DOHH2 (cell line): ENCODE measurements at regions not wholly inside any gene's neighbourhood (a gene's known extent, or its start where the extent isn't known, plus 50 kb on each side); places are given as distances from the start of the nearest gene placed in this dataset.

Experiments
- H3F3A ChIP-seq: fragments of 200-600 bp; sonication (generic), shearing (Covaris generic); 2 replicates; pipeline ENCODE4 v1.6.0; 2016; ENCODE audit warnings: antibody characterized with exemption, mild to moderate bottlenecking; ENCODE audit not compliant: control insufficient read depth, insufficient read depth
- H3K27ac ChIP-seq: fragments of 200-600 bp; sonication (generic); 2 replicates; pipeline ENCODE4 v1.5.1; 2014; ENCODE audit warnings: low read depth, mild to moderate bottlenecking, low read length, moderate library complexity
- H3K27me3 ChIP-seq: fragments of 200-600 bp; sonication (generic); 2 replicates; pipeline ENCODE4 v1.6.1; 2014; ENCODE audit warnings: mild to moderate bottlenecking, low read length, mixed read lengths; ENCODE audit not compliant: control insufficient read depth
- H3K36me3 ChIP-seq: fragments of 200-600 bp; sonication (generic); 2 replicates; pipeline ENCODE4 v1.6.1; 2014; ENCODE audit warnings: mild to moderate bottlenecking, low read length, moderate library complexity, mixed read lengths; ENCODE audit not compliant: control insufficient read depth
- H3K4me1 ChIP-seq: fragments of 200-600 bp; sonication (generic); 2 replicates; pipeline ENCODE4 v1.6.1; 2014; ENCODE audit warnings: mild to moderate bottlenecking, low read length, mixed read lengths; ENCODE audit not compliant: control insufficient read depth
- H3K4me2 ChIP-seq: fragments of 200-600 bp; sonication (generic); 2 replicates; pipeline ENCODE4 v1.6.0; 2014; ENCODE audit warnings: mild to moderate bottlenecking, low read length, moderate library complexity
- H3K4me3 ChIP-seq: fragments of 200-600 bp; sonication (generic); 2 replicates; pipeline ENCODE4 v1.5.1; 2014; ENCODE audit warnings: mild to moderate bottlenecking, low read length, mixed read lengths
- H3K79me2 ChIP-seq: fragments of 200-600 bp; sonication (generic); 2 replicates; pipeline ENCODE4 v1.6.1; 2014; ENCODE audit warnings: mild to moderate bottlenecking, low read length, mixed read lengths; ENCODE audit not compliant: control insufficient read depth
- H3K9me2 ChIP-seq: fragments of 200-600 bp; sonication (generic); replicated peaks from 2 replicates; pipeline ENCODE4 v1.6.1; 2014; ENCODE audit warnings: mild to moderate bottlenecking, low read length, mixed read lengths; ENCODE audit not compliant: control insufficient read depth
- H3K9me3 ChIP-seq: fragments of 200-600 bp; sonication (generic); 2 replicates; pipeline ENCODE4 v1.6.1; 2014; ENCODE audit warnings: antibody characterized with exemption, low read length, mixed read lengths; ENCODE audit not compliant: control insufficient read depth, insufficient read depth
- H4K20me1 ChIP-seq: fragments of 200-600 bp; sonication (generic); 2 replicates; pipeline ENCODE4 v1.6.0; 2014; ENCODE audit warnings: low read depth, mild to moderate bottlenecking, antibody characterized with exemption, low read length, moderate library complexity; ENCODE audit not compliant: control insufficient read depth, insufficient read depth
- CTCF ChIP-seq: fragments of 200-600 bp; sonication (generic); IDR thresholded peaks from one replicate; pipeline ENCODE4 v1.5.1; 2014; ENCODE audit warnings: antibody characterized with exemption, mild to moderate bottlenecking, low read depth, low read length; ENCODE audit not compliant: poor library complexity, severe bottlenecking
- EZH2phosphoT487 ChIP-seq: fragments of 200-600 bp; sonication (generic); IDR thresholded peaks from 2 replicates; pipeline ENCODE4 v1.6.1; 2017; ENCODE audit warnings: borderline replicate concordance, mild to moderate bottlenecking, antibody characterized with exemption, low read length, moderate library complexity, mixed read lengths

- TF ChIP-seq CTCF (no peak), EZH2phosphoT487 (no peak)
Measured at GRCh38 chr10:78853864-78854263, 214.9 kb upstream of the ZMIZ1 start.

GRCh38 chr10:78856421-78856820, 212.3 kb upstream of the ZMIZ1 start:
- Histone ChIP-seq H3K9me2 (no peaks in the 10 kb centered on the region), H3K4me1 (no peaks in the 10 kb centered on the region), H3K27me3 (no peaks in the 10 kb centered on the region), H3K79me2 (no peaks in the 10 kb centered on the region), H3K36me3 (no peaks in the 10 kb centered on the region), H4K20me1 (0 out of 2 replicates have a peak, but pooled peaks cover 4% of the 10 kb centered on the region), H3K4me3 (no peak overlapping the region), H3K4me2 (no peak overlapping the region), H3K9me3 (no peaks in the 10 kb centered on the region), H3F3A (no peaks in the 10 kb centered on the region), H3K27ac (no peak overlapping the region)
- TF ChIP-seq EZH2phosphoT487 (no peak), CTCF (no peak)

More at GRCh38 chr10:78853864-78854263, 214.9 kb upstream of the ZMIZ1 start:
- Histone ChIP-seq H4K20me1 (0 out of 2 replicates have a peak, but pooled peaks cover 5% of the 10 kb centered on the region), H3K9me3 (no peaks in the 10 kb centered on the region), H3K9me2 (no peaks in the 10 kb centered on the region), H3K4me3 (no peak overlapping the region), H3F3A (no peaks in the 10 kb centered on the region), H3K27ac (no peak overlapping the region), H3K79me2 (no peaks in the 10 kb centered on the region), H3K36me3 (no peaks in the 10 kb centered on the region), H3K4me2 (no peak overlapping the region), H3K27me3 (no peaks in the 10 kb centered on the region), H3K4me1 (no peaks in the 10 kb centered on the region)

- H3K4me1 ChIP-seq: no peaks in the 10 kb centered on the region
- H3K36me3 ChIP-seq: no peaks in the 10 kb centered on the region
- no peak overlapping the region for H3K4me3 ChIP-seq
- no peak overlapping the region for H3K27ac ChIP-seq
- TF ChIP-seq CTCF (no peak), EZH2phosphoT487 (no peak)
- no peaks in the 10 kb centered on the region for H4K20me1 ChIP-seq
- no peak overlapping the region for H3K4me2 ChIP-seq
- no peaks in the 10 kb centered on the region for H3K79me2 ChIP-seq
- H3K9me3 ChIP-seq: no peaks in the 10 kb centered on the region
- H3F3A ChIP-seq: no peaks in the 10 kb centered on the region
- 0 out of 2 replicates have a peak, but pooled peaks cover 2% of the 10 kb centered on the region for H3K27me3 ChIP-seq
- no peaks in the 10 kb centered on the region for H3K9me2 ChIP-seq
Measured at GRCh38 chr10:78857193-78857592, 211.6 kb upstream of the ZMIZ1 start.
